BLaER1 (cell line): ENCODE measurements at regions not wholly inside any gene's neighbourhood (a gene's known extent, or its start where the extent isn't known, plus 50 kb on each side); places are given as distances from the start of the nearest gene placed in this dataset.
A peak's percentile ranks its signal among the peaks of the same experiment; 100 is the strongest.

Experiments
- H3K27ac ChIP-seq: shearing (Covaris generic); formaldehyde crosslinking; 2 replicates; pipeline ENCODE4 v1.8.1; 2022
- H3K27me3 ChIP-seq: shearing (Covaris generic); formaldehyde crosslinking; 2 replicates; pipeline ENCODE4 v1.8.1; 2022
- H3K36me3 ChIP-seq: shearing (Covaris generic); formaldehyde crosslinking; 2 replicates; pipeline ENCODE4 v1.8.1; 2022
- H3K4me1 ChIP-seq: shearing (Covaris generic); formaldehyde crosslinking; 2 replicates; pipeline ENCODE4 v1.8.1; 2022
- H3K4me2 ChIP-seq: shearing (Covaris generic); formaldehyde crosslinking; 2 replicates; pipeline ENCODE4 v1.8.1; 2022
- H3K4me3 ChIP-seq: shearing (Covaris generic); formaldehyde crosslinking; 2 replicates; pipeline ENCODE4 v1.8.1; 2022
- H3K9ac ChIP-seq: shearing (Covaris generic); formaldehyde crosslinking; 2 replicates; pipeline ENCODE4 v1.8.1; 2022
- H3K9me3 ChIP-seq: shearing (Covaris generic); formaldehyde crosslinking; 2 replicates; pipeline ENCODE4 v1.8.1; 2022
- H4K20me1 ChIP-seq: shearing (Covaris generic); formaldehyde crosslinking; 2 replicates; pipeline ENCODE4 v1.8.1; 2022
- Cebpa-rat ChIP-seq: shearing (Covaris generic); IDR thresholded peaks from 2 replicates; pipeline ENCODE4 v1.8.1; 2022

GRCh38 chr15:69712991-69713390, 260.4 kb downstream of the RPLP1 start:
- TF ChIP-seq Cebpa-rat, result no peak
- no peak overlapping the region for H3K27ac ChIP-seq
- H3K27me3 ChIP-seq, result no peaks in the 10 kb centered on the region
- H3K36me3 ChIP-seq, result no peaks in the 10 kb centered on the region
- no peak overlapping the region for H3K9ac ChIP-seq
- no peak overlapping the region for H3K4me2 ChIP-seq
- H3K9me3 ChIP-seq, result peaks cover 16% of the 10 kb centered on the region
- no peaks in the 10 kb centered on the region for H4K20me1 ChIP-seq
- no peaks in the 10 kb centered on the region for H3K4me1 ChIP-seq
- no peak overlapping the region for H3K4me3 ChIP-seq

- no peak overlapping the region for H3K4me3 ChIP-seq
- H3K9ac ChIP-seq, result no peak overlapping the region
- H3K27ac ChIP-seq, result no peak overlapping the region
- no peaks in the 10 kb centered on the region for H3K36me3 ChIP-seq
- peaks cover 6% of the 10 kb centered on the region for H3K9me3 ChIP-seq
- no peak overlapping the region for H3K4me2 ChIP-seq
- TF ChIP-seq Cebpa-rat, result no peak
- H4K20me1 ChIP-seq, result no peaks in the 10 kb centered on the region
- no peaks in the 10 kb centered on the region for H3K27me3 ChIP-seq
- H3K4me1 ChIP-seq, result peaks cover 4% of the 10 kb centered on the region
Observed at GRCh38 chr15:69713726-69714559, 261.3 kb downstream of the RPLP1 start.

GRCh38 chr15:69715210-69715609, 262.6 kb downstream of the RPLP1 start:
- Histone ChIP-seq H3K36me3 (no peaks in the 10 kb centered on the region), H3K4me2 (no peak overlapping the region), H3K9me3 (peaks cover 3% of the 10 kb centered on the region; the same call in 1 of the 2 replicates), H3K27me3 (peaks cover 8% of the 10 kb centered on the region), H3K27ac (no peak overlapping the region), H3K9ac (no peak overlapping the region), H4K20me1 (no peaks in the 10 kb centered on the region), H3K4me1 (peaks cover 17% of the 10 kb centered on the region), H3K4me3 (no peak overlapping the region)
- no peak for TF ChIP-seq Cebpa-rat

GRCh38 chr15:69718436-69718835, 265.8 kb downstream of the RPLP1 start:
- no peak for TF ChIP-seq Cebpa-rat
- H3K4me1 ChIP-seq, result peaks cover 37% of the 10 kb centered on the region
- peak overlapping the region; percentile 23 for H3K4me2 ChIP-seq
- no peaks in the 10 kb centered on the region for H3K36me3 ChIP-seq
- H3K4me3 ChIP-seq, result no peak overlapping the region
- H3K9me3 ChIP-seq, result no peaks in the 10 kb centered on the region
- H3K27me3 ChIP-seq, result peaks cover 27% of the 10 kb centered on the region
- peaks cover 22% of the 10 kb centered on the region; the same call in 1 of the 2 replicates for H4K20me1 ChIP-seq
- H3K27ac ChIP-seq, result no peak overlapping the region
- no peak overlapping the region for H3K9ac ChIP-seq

GRCh38 chr15:69718916-69719315, 266.3 kb downstream of the RPLP1 start:
- Histone ChIP-seq H3K36me3 (no peaks in the 10 kb centered on the region), H3K4me3 (no peak overlapping the region), H3K4me1 (peaks cover 37% of the 10 kb centered on the region), H3K4me2 (peak overlapping the region; percentile 23), H3K27me3 (peaks cover 32% of the 10 kb centered on the region), H3K9me3 (no peaks in the 10 kb centered on the region), H4K20me1 (peaks cover 27% of the 10 kb centered on the region; the same call in 1 of the 2 replicates), H3K27ac (no peak overlapping the region), H3K9ac (no peak overlapping the region)
- no peak for TF ChIP-seq Cebpa-rat

GRCh38 chr15:69719527-69720240, 267.1 kb downstream of the RPLP1 start:
- Histone ChIP-seq H3K27ac (no peak overlapping the region), H3K36me3 (no peaks in the 10 kb centered on the region), H3K9me3 (no peaks in the 10 kb centered on the region), H3K4me2 (peak overlapping the region; percentile 23), H4K20me1 (peaks cover 35% of the 10 kb centered on the region; the same call in 1 of the 2 replicates), H3K27me3 (peaks cover 40% of the 10 kb centered on the region), H3K9ac (no peak overlapping the region), H3K4me3 (no peak overlapping the region), H3K4me1 (peaks cover 37% of the 10 kb centered on the region)
- no peak for TF ChIP-seq Cebpa-rat

- peaks cover 48% of the 10 kb centered on the region for H3K27me3 ChIP-seq
Observed at GRCh38 chr15:69720536-69720935, 267.9 kb downstream of the RPLP1 start.

GRCh38 chr15:69722924-69723323, 270.3 kb downstream of the RPLP1 start:
- Histone ChIP-seq H3K9me3 (no peaks in the 10 kb centered on the region), H3K4me3 (no peak overlapping the region), H3K9ac (no peak overlapping the region), H3K27ac (no peak overlapping the region), H3K27me3 (peaks cover 69% of the 10 kb centered on the region), H3K4me1 (peaks cover 37% of the 10 kb centered on the region), H3K4me2 (no peak overlapping the region), H3K36me3 (no peaks in the 10 kb centered on the region), H4K20me1 (peaks cover 63% of the 10 kb centered on the region; the same call in 1 of the 2 replicates)
- TF ChIP-seq Cebpa-rat, result no peak

More at GRCh38 chr15:69720536-69720935, 267.9 kb downstream of the RPLP1 start:
- Histone ChIP-seq H4K20me1 (peaks cover 42% of the 10 kb centered on the region; the same call in 1 of the 2 replicates), H3K4me3 (no peak overlapping the region), H3K9me3 (no peaks in the 10 kb centered on the region), H3K4me1 (peaks cover 37% of the 10 kb centered on the region), H3K36me3 (no peaks in the 10 kb centered on the region), H3K9ac (no peak overlapping the region), H3K4me2 (peak overlapping the region; percentile 23), H3K27ac (no peak overlapping the region)
- no peak for TF ChIP-seq Cebpa-rat

GRCh38 chr15:69723404-69724096, 270.9 kb downstream of the RPLP1 start:
- Histone ChIP-seq H3K27me3 (peaks cover 69% of the 10 kb centered on the region), H3K4me3 (no peak overlapping the region)

More at GRCh38 chr15:69723404-69724096, 270.9 kb downstream of the RPLP1 start:
- TF ChIP-seq Cebpa-rat, result no peak
- no peak overlapping the region for H3K4me2 ChIP-seq
- H3K9ac ChIP-seq, result no peak overlapping the region
- H4K20me1 ChIP-seq, result peaks cover 63% of the 10 kb centered on the region; the same call in 1 of the 2 replicates
- H3K4me1 ChIP-seq, result peaks cover 37% of the 10 kb centered on the region
- no peaks in the 10 kb centered on the region for H3K9me3 ChIP-seq
- no peaks in the 10 kb centered on the region for H3K36me3 ChIP-seq
- H3K27ac ChIP-seq, result no peak overlapping the region
